ENCODE measurements at regions not wholly inside any gene's neighbourhood (a gene's known extent, or its start where the extent isn't known, plus 50 kb on each side); places are given as distances from the start of the nearest gene placed in this dataset.
"Not testable (repeated sequence)": the region's sequence is repeated elsewhere in the genome, so short reads cannot be mapped to it uniquely, and the experiment has no call there.

DNA sequence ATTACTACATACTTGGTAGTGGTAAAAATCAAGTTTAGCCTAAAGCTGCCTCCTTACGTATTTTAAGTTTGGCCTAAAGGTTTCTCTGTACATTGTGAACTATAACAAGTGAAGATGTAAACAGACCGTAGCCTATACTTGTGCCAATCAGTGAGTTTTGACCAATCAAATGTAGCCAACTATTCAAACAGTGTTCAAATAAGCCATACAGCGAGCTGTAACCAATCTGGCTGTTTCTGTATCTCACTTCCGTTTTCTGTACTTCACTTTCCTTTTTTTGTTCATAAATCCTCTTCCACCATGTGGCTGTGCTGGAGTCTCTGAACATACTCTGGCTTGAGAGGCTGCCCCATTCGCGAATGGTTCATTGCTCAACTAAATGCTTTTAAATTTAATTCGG is 2504.6 kb downstream of the PCDH9 start:
- no peak for DNase-seq

DNA sequence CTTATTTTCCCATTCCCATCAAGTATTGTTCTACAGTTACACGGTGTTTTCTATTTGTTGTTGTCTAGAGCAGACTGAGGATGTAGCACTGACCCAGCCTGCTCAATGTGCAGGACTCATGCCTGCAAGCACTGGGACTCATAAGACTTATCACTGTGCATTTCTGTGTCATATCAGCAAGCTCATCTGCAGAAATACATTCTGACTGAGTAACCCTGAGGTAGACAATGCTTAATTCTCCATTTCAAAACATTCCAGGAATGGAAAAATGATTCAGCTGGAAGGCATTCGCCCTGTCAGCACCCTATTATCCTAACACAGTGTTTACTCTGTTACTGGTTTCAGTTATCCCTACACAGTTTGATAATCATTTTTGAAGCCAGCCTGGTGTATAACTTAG is 2506.4 kb downstream of the PCDH9 start:
- no peak for DNase-seq

DNA sequence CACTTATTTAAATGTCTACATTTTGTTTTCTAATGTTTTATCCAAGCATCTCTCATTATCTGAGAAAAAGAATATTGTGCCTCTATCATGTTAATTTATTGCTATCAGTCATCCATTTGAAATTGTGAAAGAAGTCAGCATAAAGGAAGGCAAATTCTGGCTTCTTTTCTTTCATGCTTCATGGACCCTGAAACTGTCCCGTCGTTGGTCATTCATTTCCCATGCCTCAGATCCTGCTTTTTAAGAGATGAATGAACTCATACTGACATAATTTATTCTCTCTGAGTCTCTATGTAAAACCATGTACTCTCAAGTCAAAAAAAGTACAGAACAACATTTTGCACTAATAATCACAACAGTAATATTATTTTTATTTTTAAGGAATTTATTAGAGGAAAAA is 2512.0 kb downstream of the PCDH9 start:
- DNase-seq = no peak

DNA sequence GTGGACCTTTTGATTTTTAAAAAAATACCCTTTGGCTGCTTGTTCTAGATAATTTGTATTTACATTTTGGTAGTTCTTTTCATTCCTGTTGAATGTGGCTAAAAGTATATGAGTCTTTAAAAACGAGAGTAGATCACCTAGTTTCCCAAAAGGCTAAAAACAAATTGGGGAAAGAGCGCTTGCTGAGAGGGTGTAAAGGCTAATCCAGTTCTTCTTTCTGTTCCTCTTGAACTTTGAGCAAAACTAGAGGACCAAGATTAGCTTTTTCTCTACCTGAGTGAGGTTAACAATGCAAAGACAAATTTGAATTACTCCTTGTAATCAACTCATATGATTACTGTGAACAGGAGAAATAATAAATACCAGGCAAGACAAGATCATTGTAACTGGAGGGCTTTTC is 2513.2 kb downstream of the PCDH9 start:
- no peak for DNase-seq

DNA sequence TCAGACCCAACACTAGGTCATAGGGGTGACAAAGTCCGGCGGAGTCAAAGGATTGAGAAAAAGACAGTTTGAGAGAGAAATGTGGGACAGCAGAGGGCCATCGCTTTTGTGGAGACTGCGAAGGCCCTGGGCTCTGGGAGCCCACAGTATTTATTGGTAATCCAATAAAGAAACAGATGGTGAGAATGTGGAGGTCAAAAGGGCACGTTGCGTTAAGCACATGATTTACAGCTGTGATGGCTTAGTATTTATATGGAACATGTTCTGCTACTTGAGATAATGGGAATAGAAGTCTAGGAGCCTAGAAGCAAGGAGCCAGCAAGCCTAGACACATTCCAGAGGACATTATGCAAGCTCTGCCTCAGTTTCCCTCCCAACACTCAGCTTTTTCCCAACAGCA is 2521.1 kb downstream of the PCDH9 start:
- DNase-seq = no peak

DNA sequence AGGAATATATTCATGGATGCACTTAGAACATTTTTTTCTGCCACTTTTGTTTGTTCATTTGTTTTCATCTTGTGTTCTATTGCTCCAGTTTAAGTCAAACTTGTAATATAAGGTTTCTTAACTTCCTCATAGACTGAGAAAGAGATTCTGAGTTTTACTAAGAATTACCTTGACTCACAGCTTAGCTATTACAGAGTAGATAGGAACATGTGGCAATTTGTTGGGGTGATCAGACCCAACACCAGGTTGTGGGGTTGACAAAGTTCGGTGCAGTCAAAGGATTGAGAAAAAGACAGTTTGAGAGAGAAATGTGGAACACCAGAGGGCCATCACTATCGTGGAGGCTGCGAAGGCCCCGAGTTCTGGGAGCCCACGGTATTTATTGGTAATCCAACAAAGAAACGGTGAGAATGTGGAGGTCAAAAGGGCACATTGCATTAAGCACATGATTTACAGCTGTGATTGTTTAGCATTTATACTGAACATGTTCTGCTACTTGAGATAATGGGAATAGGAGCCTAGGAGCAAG is 2526.0 kb downstream of the PCDH9 start:
- DNase-seq = no peak

DNA sequence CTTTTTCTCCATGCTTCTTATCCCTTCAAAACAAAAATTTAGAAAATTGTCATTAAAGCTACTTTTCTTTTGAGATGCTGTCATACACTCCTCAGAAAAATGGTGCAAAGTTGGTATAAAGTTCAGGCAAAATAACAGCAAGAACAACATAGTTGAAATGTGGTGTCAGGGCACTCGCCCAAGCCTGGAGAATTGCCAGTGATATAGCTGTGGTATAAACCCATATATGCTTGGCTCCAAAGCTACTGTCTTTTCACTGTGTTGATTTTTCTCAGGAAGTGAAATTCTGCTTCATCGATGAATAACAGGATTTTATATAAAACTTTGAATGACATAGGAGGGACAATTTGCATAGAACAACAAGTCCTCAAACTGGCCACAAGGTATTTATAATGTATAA is 2532.9 kb downstream of the PCDH9 start:
- no peak for DNase-seq

DNA sequence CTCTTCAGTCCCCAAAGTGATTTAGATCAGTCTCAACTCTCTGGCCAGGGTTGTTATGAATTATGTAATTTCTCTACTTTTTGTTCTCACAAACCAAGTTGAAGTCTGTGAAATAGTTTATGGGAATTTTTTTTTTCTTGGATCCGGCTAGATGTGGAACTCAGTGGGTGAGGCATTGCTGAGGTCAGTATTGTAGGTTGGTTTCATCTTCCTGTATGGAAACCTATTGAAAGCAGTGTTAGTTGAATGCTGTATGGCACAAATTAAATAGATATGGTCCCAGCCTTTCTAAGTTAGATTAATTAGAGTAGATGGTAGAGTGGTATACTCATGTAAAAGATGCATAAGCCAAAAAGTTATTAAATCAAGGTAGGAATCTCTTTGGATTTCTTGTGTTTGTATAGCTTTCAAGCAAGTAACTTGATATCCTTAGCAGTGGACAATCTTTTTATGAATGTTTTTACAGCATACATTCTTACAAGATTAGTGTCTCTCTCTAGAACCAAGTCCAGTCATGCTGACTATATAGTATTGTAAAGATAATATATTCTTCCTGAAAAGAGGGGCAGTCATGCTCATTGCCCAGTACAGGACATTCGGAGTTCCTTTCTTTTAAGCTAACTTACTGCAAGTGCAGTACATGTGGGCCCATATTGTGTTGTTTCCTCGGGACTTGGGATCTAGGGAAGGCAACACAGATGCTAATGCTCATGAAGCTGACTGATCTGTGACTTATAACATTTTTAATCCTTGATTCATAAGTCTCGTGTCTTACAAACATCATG is 2541.1 kb downstream of the PCDH9 start:
- no peak for DNase-seq

DNA sequence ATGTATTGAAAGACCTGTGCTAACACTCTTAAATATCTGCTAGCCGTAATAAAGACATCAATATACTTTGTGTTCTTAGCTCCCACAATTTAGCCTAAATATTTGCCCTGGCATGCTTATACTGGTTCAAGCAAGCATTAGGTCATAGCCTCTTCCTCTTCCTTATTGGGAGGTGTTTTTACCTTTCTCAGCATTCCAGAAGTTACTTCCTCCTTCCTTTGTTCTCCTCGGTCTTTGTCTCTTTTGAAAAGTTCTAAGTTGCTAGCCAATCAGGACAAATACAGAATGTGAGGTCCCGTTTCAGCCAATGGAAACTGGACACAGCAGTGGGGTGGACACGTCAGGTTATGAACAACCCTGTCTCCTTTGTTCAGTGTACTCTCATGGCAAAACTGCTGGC is 2543.6 kb downstream of the PCDH9 start:
- not testable (repeated sequence) for DNase-seq

DNA sequence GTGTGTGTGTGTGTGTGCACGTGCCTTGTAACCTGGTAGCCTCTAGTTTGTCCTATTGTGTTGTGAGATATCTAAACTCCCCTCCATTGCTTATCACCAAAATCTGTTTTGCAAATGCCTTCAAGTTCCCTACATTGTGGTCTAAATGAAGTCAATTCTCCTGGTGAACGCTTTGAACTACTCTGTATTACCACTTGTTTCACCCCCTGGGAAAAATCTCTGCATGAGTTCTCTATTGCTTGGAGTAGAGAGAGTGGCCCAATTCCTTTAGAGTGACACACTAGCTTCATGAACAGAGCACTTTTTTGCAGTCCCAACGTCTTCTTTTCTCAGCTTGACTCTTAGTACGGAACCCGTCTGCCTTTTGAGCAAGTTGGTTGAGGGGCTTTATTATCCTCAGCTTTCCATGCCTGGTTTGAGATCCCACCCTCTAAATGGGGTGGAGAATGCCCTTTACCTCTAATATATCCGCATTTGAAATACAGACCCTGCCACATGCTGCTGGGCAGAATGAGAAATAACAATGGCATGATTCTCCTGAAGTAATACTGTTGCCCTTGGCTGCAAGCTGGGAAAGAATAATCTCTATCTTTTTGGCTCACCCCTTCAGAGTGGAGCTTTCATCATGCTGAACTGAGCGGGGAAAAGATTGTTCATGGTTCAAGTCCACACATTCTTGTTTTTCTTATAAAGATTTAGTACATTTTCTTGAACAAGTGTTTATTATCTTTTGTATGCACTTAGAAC is 2545.3 kb downstream of the PCDH9 start:
- no peak for DNase-seq

DNA sequence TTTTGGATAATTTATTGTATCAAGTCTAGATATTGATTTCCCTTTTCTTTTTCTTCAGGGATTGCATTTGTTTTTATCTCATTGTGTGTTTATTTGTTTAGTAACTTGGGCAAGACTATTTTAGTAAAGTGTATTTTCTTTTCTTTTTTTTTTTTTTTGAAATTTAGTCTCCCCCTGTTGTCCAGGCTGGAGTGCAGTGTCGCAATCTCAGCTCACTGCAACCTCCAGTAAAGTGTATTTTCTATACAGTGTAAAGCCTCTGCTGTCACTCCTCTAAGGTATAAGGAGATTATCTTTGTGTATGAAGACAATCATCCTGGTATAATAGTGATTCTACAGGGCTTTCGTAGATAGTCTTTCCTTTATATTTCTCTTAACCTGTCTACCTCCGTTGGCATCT is 2546.0 kb downstream of the PCDH9 start:
- DNase-seq = no peak

DNA sequence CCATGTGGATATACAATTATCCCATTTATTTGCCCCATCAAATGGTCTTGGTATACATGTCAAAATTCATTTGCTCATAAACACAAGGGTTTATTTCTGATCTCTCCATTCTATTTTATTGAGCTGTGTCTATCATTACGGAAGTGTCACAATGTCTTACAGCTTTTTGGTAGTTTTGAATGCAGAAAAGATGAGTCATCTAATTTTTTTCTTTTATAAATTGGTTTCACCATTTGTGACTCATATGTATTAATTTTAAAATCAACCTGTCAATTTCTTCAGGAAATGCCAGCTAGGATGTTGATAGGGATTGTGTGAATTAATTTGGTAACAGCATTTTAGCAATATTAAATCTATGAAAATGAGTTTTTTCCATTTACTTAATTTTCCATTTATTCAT is 2549.4 kb downstream of the PCDH9 start:
- DNase-seq = no peak

DNA sequence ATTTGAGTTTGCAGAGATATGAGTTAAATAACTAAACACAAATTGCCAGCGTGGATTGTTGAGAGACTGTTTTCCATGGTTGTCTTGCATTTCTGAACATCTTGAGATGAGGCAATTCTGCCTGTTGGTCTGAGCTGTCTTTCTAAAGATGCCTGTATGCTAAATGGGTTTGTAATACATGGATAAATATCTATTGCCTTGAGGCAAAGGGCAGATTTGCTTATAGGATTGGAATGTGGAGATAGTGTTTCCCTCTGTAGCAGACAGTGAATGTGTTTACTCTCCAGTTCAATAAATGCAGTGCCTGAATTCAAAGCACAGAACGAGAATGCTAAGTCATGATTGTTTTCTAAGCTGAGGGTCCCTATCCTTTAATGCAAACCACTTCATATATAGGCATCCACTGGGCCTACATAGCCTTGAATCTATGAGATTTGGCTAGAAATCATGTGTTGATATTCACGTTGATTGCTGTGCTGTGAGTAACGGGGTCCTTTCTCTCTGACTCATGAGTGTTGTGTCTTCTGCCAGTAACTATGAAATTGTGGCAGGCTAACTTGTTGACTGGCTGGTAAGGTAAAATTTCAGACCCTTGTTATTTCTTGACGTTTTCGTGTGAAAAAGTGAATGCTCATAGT is 2554.8 kb downstream of the PCDH9 start:
- DNase-seq = no peak

DNA sequence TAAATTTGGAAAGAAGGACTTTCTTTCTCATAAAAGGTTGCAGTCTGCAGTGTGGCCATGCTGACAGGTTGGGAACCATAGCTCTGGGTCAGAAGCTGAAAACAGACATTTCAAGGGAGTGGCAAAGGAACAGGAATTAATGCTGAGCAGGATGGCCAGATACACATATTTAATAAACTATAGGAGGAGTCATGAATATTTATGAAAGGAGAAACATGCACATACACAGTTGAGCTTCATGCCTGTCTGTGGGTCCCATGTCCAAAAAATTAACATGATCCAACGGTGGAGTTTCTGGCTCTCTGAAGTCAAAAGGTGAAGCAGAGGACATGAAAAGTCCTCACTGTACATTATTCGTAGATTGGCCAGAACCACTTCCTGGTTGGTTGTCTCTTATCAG is 2556.0 kb downstream of the PCDH9 start:
- DNase-seq = no peak

DNA sequence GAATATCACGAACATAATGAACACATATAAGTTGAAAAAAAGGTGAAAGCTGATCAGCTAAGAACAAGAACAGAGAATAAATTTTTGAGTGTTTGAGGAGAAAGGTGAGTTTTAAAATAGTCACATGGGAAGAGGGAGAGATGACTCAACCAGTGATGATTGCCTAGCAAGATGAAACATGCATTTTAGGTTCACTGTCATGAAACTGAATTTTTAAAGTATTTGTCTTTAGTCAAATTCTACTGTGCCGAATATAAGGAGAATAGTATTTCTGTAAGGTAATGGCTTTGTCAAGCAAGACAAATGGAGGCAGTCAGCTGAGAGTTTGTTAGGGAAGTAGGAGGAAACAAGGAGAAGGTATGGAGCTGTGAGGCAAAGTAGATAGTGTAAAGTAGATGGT is 2557.4 kb downstream of the PCDH9 start:
- no peak for DNase-seq

DNA sequence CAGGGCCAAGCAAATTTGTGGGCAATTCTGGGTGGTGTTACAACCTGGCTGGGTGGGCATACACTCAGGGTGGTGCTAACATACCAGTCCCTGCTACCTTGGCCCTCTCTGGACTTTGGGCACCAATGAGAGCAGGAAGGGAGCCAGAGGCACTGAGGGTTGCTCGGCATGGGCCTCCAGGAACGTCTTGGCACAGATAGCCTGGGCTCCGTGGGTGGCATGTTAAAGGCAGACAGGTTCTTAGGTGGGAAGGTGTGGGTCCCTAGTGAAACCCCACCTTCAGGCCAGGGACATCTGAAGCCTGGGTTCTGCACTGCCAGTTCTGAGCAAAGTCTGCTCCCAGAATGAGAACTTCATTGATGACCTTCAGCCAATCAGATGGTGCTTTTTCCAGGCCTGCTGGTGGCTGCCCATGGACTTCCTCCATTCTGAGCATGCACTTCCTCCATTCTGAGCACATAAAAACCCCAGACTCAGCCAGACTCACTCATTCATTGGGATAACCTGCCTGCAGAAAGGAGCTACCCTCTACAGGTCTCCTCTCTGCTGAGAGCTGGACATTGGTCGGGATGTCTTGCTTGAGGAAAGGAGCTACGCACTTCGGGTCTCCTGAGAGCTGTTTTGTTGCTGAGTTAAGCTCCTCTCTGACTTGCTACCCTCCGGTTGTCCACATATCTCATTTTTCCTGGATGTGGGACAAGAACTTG is 2567.1 kb downstream of the PCDH9 start:
- DNase-seq = no peak

DNA sequence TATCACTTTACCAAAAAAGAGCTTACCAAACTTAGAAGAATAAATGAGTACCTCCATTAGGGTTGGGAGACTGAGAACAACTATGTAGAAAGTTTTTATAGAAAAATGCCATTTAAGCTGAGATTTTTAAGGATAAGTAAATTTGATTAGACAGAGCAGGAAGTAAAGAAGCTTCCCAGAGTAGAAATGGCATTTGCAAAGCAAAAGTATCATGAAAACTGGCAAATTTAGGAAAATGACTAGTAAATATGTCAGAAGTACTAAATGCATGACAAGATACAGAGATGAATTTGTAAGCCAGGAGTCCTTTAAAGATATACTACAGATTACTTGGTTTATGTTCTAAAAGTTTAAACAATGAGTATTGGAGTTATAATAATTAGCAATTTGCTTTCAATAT is 2581.8 kb downstream of the PCDH9 start:
- DNase-seq = no peak

DNA sequence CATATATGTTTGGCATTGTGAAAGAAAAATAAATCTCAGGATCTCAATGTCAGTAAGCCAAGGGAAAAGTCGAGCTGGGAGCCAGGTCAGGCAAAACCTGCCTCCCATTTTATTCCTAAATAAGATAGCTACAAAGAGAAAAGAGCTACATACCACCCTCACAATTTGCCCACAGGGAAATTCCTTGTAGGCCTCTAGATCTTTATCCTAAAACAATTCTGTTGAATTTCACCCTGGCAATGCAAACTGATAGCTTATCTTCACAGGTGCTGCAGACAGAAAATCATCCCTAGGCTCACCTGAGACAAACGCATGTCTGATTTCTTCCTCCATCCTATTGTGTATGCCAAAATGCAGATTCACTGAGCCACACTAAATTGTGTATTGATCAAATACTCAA is 2587.1 kb downstream of the PCDH9 start:
- DNase-seq = no peak

DNA sequence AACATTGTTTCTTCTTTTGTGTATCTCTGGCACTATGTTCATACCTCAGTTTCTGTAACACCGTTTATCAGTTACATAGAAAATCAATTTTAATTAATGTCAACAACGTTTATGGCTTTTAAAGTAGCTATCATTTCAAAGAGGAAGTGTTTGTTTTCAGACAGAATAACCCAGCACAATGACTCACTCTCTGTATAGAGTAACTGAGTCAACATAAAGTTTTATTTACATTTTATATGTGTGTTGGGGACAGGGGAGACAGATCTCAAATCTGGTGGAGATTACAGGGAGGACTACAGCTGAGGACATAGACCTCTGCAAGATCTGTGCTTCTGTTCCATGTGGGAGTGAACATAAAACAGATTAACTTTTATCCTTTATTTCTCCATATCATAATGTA is 2590.1 kb downstream of the PCDH9 start:
- DNase-seq = no peak

DNA sequence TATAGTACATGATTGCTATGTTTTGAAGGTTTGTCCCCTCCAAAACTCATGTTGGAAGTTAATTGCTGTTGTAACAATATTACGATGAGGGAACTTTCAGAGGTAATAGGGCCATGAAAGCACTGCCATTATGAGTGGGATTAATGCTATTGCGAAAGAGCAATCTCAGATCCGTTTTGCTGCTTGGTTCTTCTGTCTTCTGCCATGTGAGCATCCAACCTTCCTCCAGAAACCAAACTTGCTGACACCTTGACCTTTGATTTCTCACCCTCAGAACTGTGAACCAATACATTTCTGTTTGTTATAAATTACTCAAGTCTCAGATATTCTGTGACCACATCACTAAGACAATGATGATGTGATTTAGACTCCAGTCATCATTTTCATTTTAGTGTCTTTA is 2590.9 kb downstream of the PCDH9 start:
- no peak for DNase-seq

DNA sequence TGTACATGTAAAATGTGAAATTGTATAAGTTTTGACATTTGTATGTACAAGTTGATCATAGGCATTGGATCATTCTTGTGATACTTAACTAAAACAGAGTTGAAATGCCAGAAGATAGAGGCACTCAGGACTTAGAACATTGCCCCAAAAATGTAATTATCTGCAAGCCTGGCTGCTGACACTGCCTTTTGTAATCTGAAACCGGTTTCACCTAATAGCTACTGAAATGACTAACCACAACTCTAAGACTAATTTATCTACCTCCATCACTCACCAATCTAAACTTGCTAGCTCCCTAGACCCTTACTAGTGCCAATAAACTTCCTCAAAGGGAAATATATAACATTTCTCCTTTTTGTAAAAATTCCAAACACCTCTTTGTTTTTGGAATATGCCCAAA is 2596.2 kb downstream of the PCDH9 start:
- no peak for DNase-seq

DNA sequence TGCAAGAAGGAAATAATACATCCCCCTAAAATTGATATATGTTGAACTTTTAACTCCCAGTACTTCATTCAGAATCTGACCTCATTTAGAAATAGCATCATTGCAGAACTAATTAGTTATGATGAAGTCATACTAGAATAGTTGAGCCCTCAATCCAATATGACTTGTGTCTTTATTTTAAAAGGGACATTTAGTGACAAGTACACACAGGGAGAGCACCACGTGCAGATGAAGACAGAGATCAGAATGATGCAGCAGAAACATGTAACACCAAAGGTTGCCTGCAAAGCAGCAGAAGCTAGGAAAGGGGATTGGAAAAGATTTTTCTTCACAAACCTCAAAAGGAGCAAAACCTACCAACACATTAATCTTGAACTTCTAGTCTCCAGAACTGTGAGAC is 2602.5 kb downstream of the PCDH9 start:
- DNase-seq = no peak

DNA sequence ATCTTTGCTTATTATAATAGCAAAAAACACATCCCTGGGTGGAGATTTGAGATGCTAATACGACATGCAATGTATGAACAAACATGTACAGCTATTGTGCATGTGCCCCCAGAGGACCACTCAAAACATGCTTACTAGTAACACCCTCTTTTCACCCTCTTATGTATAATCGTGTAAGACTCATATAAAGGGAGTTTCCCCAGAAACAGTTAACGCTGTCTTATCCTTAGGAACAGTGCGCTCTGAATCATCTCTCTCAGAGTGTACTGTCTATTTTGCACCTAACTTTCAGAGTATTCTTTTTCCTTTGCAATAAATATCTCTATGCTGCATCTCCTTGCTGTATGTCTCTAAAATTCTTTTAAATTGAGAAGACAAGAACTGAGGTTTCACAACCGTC is 2604.0 kb downstream of the PCDH9 start:
- DNase-seq = no peak
